Fibroblast of the aortic adventitia (primary cell): ENCODE measurements at regions not wholly inside any gene's neighbourhood (a gene's known extent, or its start where the extent isn't known, plus 50 kb on each side); places are given as distances from the start of the nearest gene placed in this dataset.

ENCODE experiments used
- DNase-seq: peaks from one replicate; pipeline ENCODE4 v3.0.0-alpha.2; 2010; ENCODE audit warnings: low read depth
- H3K4me3 ChIP-seq: 2 replicates; pipeline ENCODE4 v1.5.1; 2011; ENCODE audit warnings: low read depth, mild to moderate bottlenecking, control low read depth, low read length, moderate library complexity
- CTCF ChIP-seq: IDR thresholded peaks from 2 replicates; pipeline ENCODE4 v1.5.1; 2011; ENCODE audit warnings: mild to moderate bottlenecking, low read length, control low read depth, inconsistent platforms; ENCODE audit not compliant: insufficient read depth

DNA sequence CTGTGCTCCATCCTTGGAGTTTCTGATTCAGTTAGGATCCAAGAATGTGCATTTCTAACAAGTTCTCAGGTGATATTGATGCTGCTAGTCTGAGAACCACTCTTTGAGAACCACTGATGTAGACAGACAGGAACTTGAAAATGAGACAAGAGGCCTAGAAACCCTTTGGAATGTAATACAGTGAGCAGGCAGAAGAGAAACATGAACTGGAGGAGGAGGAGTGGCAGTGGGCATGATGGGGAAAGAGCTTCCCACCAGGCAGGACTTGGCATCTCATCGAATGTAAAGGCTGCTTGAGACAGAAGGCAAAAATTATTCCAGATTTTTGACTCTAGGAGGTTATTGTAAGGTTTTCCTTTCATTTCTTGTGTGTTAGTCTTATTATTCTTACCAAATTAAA lies 295.8 kb upstream of the SGCD start:
- DNase-seq, result no peak
- H3K4me3 ChIP-seq, result no peak overlapping the region
- no peak for TF ChIP-seq CTCF

- no peak for DNase-seq
- TF ChIP-seq CTCF, result no peak
- H3K4me3 ChIP-seq, result no peak overlapping the region
These were observed 290.3 kb upstream of the SGCD start for GRCh38 chr5:156036640-156037039.

DNA sequence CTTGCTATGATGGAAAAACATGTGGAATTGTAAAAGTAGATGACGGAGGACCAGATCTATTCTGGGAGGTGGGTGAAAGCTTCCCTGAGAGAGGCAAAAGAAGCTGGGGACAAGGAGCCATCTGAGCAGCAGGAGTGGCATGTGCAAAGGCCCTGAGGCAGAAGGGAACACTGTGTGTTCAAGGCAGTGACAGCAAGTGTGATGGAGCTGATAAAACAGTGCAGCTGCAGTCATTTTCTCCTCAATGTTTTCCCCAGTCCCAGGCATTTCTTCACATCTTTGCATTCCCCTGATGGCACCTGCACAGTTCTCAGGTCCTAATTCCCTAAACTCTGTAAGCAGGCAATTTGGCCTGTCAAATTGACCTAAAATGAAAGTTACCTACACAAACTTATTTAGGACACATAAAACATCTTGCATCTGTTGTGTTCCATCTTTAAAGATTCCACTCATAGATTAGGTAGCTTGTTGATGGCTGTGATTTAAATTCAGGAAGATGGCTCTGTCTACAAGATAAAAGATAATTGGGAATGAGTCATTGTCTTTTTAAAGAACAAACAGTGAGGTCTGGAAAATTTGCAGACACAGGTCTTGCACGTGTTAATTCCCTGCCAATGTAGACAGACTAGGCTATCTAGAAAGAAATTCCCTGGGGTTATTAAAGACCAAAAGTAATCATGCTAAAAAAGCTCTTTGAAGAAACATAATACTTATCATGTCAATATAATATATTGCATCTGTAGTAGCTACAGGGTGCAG lies 289.6 kb upstream of the SGCD start:
- no peak for TF ChIP-seq CTCF
- DNase-seq, result no peak

DNA sequence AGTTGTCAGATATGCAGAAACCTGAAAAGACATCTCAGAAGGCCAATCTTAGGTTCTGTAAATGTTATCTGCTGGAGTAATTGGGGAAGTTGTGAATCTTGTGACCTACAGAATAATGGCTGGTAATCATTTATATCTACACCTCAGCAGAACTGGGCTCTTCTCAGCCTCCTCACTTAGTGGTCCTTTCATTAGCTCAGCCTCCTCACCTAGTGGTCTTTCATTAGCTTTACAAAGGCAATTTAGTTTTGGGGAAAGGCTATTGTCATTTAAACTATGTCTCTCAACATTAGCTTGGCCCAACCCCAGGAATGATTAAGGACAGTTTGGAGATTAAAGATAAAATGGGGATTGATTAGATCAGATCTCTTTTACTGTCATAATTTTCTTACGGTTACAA lies 284.2 kb upstream of the SGCD start:
- DNase-seq, result no peak
- no peak for TF ChIP-seq CTCF

More for the DNA sequence above, 289.6 kb upstream of the SGCD start:
- no peak overlapping the region for H3K4me3 ChIP-seq

DNA sequence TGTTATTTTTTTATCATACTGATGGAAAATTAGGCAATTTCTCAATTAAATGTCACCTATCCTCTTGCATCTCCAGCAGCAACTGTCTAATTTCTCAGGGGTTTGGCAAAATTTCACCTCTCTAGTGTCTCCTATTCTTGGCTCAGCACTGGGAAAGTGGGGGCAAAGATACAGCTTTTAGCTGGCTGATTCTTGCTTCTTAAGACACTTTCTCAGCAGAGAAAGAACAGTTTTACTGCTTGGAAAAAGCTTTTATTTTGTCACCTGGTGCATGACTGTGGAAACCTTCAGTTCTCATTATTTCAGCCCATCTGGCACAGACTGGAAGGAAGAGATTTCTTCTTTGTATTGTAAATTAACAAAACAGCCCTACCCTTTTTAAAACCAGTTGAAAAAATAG lies 283.6 kb upstream of the SGCD start:
- no peak for DNase-seq
- no peak overlapping the region for H3K4me3 ChIP-seq
- TF ChIP-seq CTCF, result no peak

More for the DNA sequence above, 284.2 kb upstream of the SGCD start:
- no peak overlapping the region for H3K4me3 ChIP-seq

DNA sequence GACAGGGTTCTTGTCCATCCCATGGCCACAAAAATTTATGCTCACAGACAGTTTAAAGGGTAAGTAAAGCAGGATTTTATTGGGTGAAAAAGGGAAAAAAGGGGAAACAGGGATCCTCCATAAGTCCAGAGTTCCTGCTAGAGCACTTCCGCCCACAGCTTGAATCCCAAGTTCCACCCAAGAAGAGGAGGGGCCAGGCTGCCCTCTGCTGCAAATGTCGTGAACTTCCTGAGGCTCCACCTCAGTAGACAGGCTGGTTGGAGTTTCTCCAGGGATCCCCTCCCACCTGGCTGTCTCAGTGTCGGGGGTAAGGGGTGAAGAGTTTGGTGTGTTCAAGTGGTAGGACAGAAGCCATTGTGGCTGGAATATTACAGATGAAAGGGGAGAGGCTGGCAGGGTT lies 275.0 kb upstream of the SGCD start:
- DNase-seq, result no peak
- TF ChIP-seq CTCF, result no peak
- H3K4me3 ChIP-seq, result no peak overlapping the region

GRCh38 chr5:156052656-156053055 lies 274.3 kb upstream of the SGCD start:
- TF ChIP-seq CTCF, result no peak
- H3K4me3 ChIP-seq, result no peak overlapping the region
- no peak for DNase-seq
